ENCODE measurements at regions not wholly inside any gene's neighbourhood (a gene's known extent, or its start where the extent isn't known, plus 50 kb on each side); places are given as distances from the start of the nearest gene placed in this dataset.

- no peak for TF ChIP-seq POLR2AphosphoS5 (IDR thresholded peaks at IDR 0.05; ENCODE audit: low read depth, low read length)
- TF ChIP-seq TAF1 (IDR thresholded peaks at IDR 0.05; ENCODE audit: low read depth, low read length): no peak
- TF ChIP-seq POLR2A (IDR thresholded peaks at IDR 0.05; ENCODE audit: low read depth, low read length): no peak
- no peak for TF ChIP-seq SPI1 (IDR thresholded peaks at IDR 0.05; ENCODE audit: low read depth, low read length)
- TF ChIP-seq PAX5 (IDR thresholded peaks at IDR 0.05; ENCODE audit: insufficient read depth, low read length, severe bottlenecking): no peak
- TF ChIP-seq POU2F2 (IDR thresholded peaks at IDR 0.05; ENCODE audit: low read depth, low read length): no peak
These were observed 179.0 kb downstream of the NOC3L start for GRCh38 chr10:94183666-94184264.

All from GM12891 (cell line).